Endodermal cell (in vitro differentiated cells): ENCODE measurements at regions not wholly inside any gene's neighbourhood (a gene's known extent, or its start where the extent isn't known, plus 50 kb on each side); places are given as distances from the start of the nearest gene placed in this dataset.
A peak's percentile ranks its signal among the peaks of the same experiment; 100 is the strongest.
"Not testable (repeated sequence)": the region's sequence is repeated elsewhere in the genome, so short reads cannot be mapped to it uniquely, and the experiment has no call there.

Experiments
- DNase-seq: peaks from one replicate; pipeline ENCODE4 v3.0.0-alpha.2; 2017
- H3K27ac ChIP-seq: 2 replicates; pipeline ENCODE4 v1.5.1; 2013; ENCODE audit warnings: mild to moderate bottlenecking, low read depth, low read length, moderate library complexity
- H3K27me3 ChIP-seq: 2 replicates; pipeline ENCODE4 v1.6.1; 2013; ENCODE audit warnings: mild to moderate bottlenecking, low read length, moderate library complexity; ENCODE audit not compliant: insufficient read depth, control insufficient read depth, poor library complexity, severe bottlenecking
- H3K36me3 ChIP-seq: 2 replicates; pipeline ENCODE4 v1.7.0; 2013; ENCODE audit warnings: mild to moderate bottlenecking, low read length, moderate library complexity; ENCODE audit not compliant: control insufficient read depth, insufficient read depth
- H3K4me1 ChIP-seq: one replicate; pipeline ENCODE4 v1.7.0; 2013; ENCODE audit warnings: low read length; ENCODE audit not compliant: control insufficient read depth, insufficient read depth
- H3K4me3 ChIP-seq: 2 replicates; pipeline ENCODE4 v1.5.1; 2013; ENCODE audit warnings: mild to moderate bottlenecking, low read length, moderate library complexity
- H3K9ac ChIP-seq: 2 replicates; pipeline ENCODE4 v1.6.1; 2013; ENCODE audit warnings: mild to moderate bottlenecking, low read length, moderate library complexity; ENCODE audit not compliant: poor library complexity, severe bottlenecking; ENCODE audit errors: extremely low read depth
- H3K9me3 ChIP-seq: 2 replicates; pipeline ENCODE4 v1.6.1; 2013; ENCODE audit warnings: mild to moderate bottlenecking, low read length, moderate library complexity; ENCODE audit not compliant: control insufficient read depth
- H3K27ac Mint-ChIP-seq: 2 replicates; pipeline ENCODE4 v1.8.0; 2020; ENCODE audit warnings: mixed read lengths
- H3K27me3 Mint-ChIP-seq: 2 replicates; pipeline ENCODE4 v1.8.0; 2021; ENCODE audit warnings: mild to moderate bottlenecking, mixed read lengths; ENCODE audit not compliant: insufficient read depth
- H3K36me3 Mint-ChIP-seq: 2 replicates; pipeline ENCODE4 v1.8.0; 2020; ENCODE audit warnings: low read depth, mixed read lengths
- H3K4me1 Mint-ChIP-seq: 2 replicates; pipeline ENCODE4 v1.8.0; 2020; ENCODE audit warnings: mixed read lengths
- H3K4me3 Mint-ChIP-seq: 2 replicates; pipeline ENCODE4 v1.8.0; 2020; ENCODE audit warnings: mild to moderate bottlenecking, moderate library complexity, mixed read lengths
- H3K9me3 Mint-ChIP-seq: 2 replicates; pipeline ENCODE4 v1.8.0; 2020; ENCODE audit warnings: mild to moderate bottlenecking, mixed read lengths
- WGBS, 2 experiments: methylation state at CpG; one replicate each; pipeline versions ENCODE4 v1.1.5 to v1.1.7; 2013; ENCODE audit warnings: missing lambda C conversion rate in 2 of 2, mixed read lengths in 1 of 2; ENCODE audit not compliant: insufficient coverage in 1 of 2, insufficient read length in 1 of 2; 5-methylcytosine and 5-hydroxymethylcytosine counted together
- TF ChIP-seq, protein P1 (sequence below): fragments of 200-600 bp; sonication (generic); conservative IDR thresholded peaks from 2 replicates; pipeline ENCODE4 v1.5.0; 2021; ENCODE audit warnings: antibody characterized with exemption, mild to moderate bottlenecking

DNA sequence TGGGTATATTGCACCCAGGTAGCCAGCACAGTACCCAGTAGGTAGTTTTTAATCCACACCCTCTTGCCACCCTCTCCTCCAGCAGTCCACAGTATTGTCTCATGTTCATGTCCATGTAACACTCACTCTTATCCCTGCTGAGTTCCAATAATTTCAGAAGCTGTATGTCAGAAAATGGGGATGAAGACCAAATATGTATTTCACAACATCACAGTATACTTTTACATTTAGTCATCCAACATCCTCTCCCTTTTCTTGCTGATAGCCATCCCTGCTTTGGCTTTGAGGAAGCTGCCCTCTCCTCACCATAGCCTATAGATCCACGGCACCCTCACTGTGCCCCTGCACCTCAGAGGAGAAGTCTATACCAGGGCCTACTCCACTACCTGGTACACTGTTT is 126.0 kb upstream of the LDB2 start:
- H3K27me3 Mint-ChIP-seq: peaks cover 14% of the 10 kb centered on the region
- H3K9ac ChIP-seq: no peak overlapping the region
- TF ChIP-seq, protein P1, sequence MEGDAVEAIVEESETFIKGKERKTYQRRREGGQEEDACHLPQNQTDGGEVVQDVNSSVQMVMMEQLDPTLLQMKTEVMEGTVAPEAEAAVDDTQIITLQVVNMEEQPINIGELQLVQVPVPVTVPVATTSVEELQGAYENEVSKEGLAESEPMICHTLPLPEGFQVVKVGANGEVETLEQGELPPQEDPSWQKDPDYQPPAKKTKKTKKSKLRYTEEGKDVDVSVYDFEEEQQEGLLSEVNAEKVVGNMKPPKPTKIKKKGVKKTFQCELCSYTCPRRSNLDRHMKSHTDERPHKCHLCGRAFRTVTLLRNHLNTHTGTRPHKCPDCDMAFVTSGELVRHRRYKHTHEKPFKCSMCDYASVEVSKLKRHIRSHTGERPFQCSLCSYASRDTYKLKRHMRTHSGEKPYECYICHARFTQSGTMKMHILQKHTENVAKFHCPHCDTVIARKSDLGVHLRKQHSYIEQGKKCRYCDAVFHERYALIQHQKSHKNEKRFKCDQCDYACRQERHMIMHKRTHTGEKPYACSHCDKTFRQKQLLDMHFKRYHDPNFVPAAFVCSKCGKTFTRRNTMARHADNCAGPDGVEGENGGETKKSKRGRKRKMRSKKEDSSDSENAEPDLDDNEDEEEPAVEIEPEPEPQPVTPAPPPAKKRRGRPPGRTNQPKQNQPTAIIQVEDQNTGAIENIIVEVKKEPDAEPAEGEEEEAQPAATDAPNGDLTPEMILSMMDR: no peak
- no peak overlapping the region for H3K27ac ChIP-seq
- H3K27me3 ChIP-seq: no peaks in the 10 kb centered on the region
- no peaks in the 10 kb centered on the region for H3K4me1 ChIP-seq
- no peaks in the 10 kb centered on the region for H3K36me3 Mint-ChIP-seq
- H3K9me3 ChIP-seq: no peaks in the 10 kb centered on the region
- no peak overlapping the region for H3K4me3 Mint-ChIP-seq
- H3K36me3 ChIP-seq: no peaks in the 10 kb centered on the region
- H3K9me3 Mint-ChIP-seq: no peaks in the 10 kb centered on the region
- 86% methylated on average over 1 of the region's 1 CpG; no CpG with 5 or more reads in 1 of the 2 experiments for whole genome bisulfite sequencing, 2 experiments
- DNase-seq: no peak
- peaks cover 6% of the 10 kb centered on the region for H3K4me1 Mint-ChIP-seq
- H3K4me3 ChIP-seq: no peak overlapping the region
- H3K27ac Mint-ChIP-seq: no peak overlapping the region

DNA sequence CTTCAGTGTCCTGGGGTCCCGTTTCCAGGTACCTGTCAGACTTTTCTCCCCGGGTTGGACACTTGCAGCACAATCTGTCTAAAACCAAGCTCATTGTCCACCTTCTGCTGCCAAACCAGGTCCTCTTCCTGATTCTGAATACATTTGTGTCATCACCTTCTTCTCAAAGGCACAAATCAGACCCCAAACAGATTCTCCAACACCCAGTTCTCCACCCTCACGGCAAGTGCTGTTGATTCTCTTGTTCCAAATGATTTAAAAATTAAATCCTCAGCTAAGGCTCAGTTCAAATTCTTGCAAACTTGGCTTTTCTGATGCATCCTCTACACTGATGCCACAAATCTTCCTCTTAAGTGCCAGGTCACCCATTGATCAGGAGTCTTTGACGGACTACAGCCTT is 122.5 kb upstream of the LDB2 start:
- Mint-ChIP-seq H3K9me3 (no peaks in the 10 kb centered on the region), H3K27ac (no peak overlapping the region), H3K4me1 (peaks cover 11% of the 10 kb centered on the region), H3K4me3 (no peak overlapping the region), H3K36me3 (no peaks in the 10 kb centered on the region), H3K27me3 (peaks cover 9% of the 10 kb centered on the region)
- H3K27ac ChIP-seq: no peak overlapping the region
- no peak overlapping the region for H3K4me3 ChIP-seq
- no peaks in the 10 kb centered on the region for H3K9me3 ChIP-seq
- 66 to 73% methylated on average over 4 of the region's 4 CpGs for WGBS, 2 experiments
- H3K4me1 ChIP-seq: no peaks in the 10 kb centered on the region
- TF ChIP-seq, protein P1: no peak
- H3K9ac ChIP-seq: no peak overlapping the region
- no peaks in the 10 kb centered on the region for H3K27me3 ChIP-seq
- no peak for DNase-seq
- no peaks in the 10 kb centered on the region for H3K36me3 ChIP-seq

DNA sequence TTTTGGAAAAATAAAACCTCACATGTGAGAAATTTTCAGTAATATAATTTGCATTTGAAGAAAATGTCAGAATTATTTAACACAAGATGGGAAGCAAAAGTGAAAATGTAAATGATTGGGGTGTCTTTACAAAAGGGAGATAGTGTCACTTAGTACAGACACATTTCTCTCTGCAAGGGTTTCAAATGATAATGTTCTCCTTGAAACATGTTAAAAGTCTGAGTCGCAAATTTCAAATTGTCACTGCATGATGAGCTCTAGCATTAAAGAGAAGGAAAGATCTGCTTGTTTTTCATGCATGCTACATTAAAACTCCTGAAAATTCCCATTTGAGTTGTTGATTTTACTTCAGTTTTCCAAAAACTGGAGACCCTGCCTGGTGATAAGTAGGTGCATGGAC is 122.0 kb upstream of the LDB2 start:
- no peak overlapping the region for H3K27ac Mint-ChIP-seq
- Histone ChIP-seq H3K27me3 (no peaks in the 10 kb centered on the region), H3K9me3 (no peaks in the 10 kb centered on the region), H3K4me3 (no peak overlapping the region), H3K36me3 (no peaks in the 10 kb centered on the region), H3K9ac (no peak overlapping the region), H3K27ac (no peak overlapping the region), H3K4me1 (no peaks in the 10 kb centered on the region)
- H3K27me3 Mint-ChIP-seq: peaks cover 9% of the 10 kb centered on the region
- WGBS, 2 experiments: 90 to 91% methylated on average over 1 of the region's 1 CpG
- no peak for DNase-seq
- TF ChIP-seq, protein P1: no peak
- H3K4me1 Mint-ChIP-seq: peaks cover 11% of the 10 kb centered on the region
- H3K36me3 Mint-ChIP-seq: no peaks in the 10 kb centered on the region
- H3K4me3 Mint-ChIP-seq: no peak overlapping the region
- no peaks in the 10 kb centered on the region for H3K9me3 Mint-ChIP-seq

- H3K9me3 ChIP-seq, H3K4me3 ChIP-seq, H3K27ac ChIP-seq, H3K27me3 ChIP-seq, H3K4me3 Mint-ChIP-seq, H3K4me1 ChIP-seq, H3K27me3 Mint-ChIP-seq, H3K9ac ChIP-seq, H3K36me3 Mint-ChIP-seq, H3K36me3 ChIP-seq, H3K9me3 Mint-ChIP-seq, H3K27ac Mint-ChIP-seq: not testable (repeated sequence)
- peak; percentile 5 for DNase-seq
- peaks cover 11% of the 10 kb centered on the region for H3K4me1 Mint-ChIP-seq
- WGBS, 2 experiments: 92% methylated on average over 1 of the region's 1 CpG; no CpG with 5 or more reads in 1 of the 2 experiments
Observed at GRCh38 chr4:17018621-17019020, 120.2 kb upstream of the LDB2 start.
